Fibroblast of mammary gland (primary cell): ENCODE measurements at regions not wholly inside any gene's neighbourhood (a gene's known extent, or its start where the extent isn't known, plus 50 kb on each side); places are given as distances from the start of the nearest gene placed in this dataset.

ENCODE experiments used
- DNase-seq: peaks from one replicate; pipeline ENCODE4 v3.0.0-alpha.2; 2010; ENCODE audit warnings: low read depth
- H3K4me3 ChIP-seq: 2 replicates; pipeline ENCODE4 v1.5.1; 2011; ENCODE audit warnings: low read depth, mild to moderate bottlenecking, low read length, moderate library complexity; ENCODE audit not compliant: control insufficient read depth
- TF ChIP-seq, protein P1 (sequence below): conservative IDR thresholded peaks from 2 replicates; pipeline ENCODE4 v1.5.1; 2011; ENCODE audit warnings: low read depth, low read length, inconsistent platforms; ENCODE audit not compliant: control insufficient read depth, insufficient read depth

DNA sequence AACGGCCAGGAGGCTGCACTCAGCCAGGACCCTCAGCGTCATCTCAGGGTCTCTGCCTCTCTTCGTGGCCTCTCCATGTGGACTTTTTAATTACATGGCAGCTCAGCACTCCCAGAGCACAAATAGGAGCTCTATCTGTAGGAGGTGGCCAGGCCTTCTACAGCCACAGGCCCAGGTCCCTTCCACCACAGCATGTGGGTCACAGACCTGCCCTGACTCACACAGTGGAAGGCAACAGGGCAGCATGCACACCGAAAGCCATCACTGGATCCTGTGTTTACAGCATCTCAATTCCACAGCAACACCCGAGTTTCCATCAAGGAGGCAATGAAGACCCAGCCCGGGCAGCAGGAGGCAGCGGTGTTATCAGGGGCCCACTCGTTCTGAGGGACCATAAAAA lies 65.8 kb upstream of the CD93 start:
- DNase-seq = peak; percentile 32

DNA sequence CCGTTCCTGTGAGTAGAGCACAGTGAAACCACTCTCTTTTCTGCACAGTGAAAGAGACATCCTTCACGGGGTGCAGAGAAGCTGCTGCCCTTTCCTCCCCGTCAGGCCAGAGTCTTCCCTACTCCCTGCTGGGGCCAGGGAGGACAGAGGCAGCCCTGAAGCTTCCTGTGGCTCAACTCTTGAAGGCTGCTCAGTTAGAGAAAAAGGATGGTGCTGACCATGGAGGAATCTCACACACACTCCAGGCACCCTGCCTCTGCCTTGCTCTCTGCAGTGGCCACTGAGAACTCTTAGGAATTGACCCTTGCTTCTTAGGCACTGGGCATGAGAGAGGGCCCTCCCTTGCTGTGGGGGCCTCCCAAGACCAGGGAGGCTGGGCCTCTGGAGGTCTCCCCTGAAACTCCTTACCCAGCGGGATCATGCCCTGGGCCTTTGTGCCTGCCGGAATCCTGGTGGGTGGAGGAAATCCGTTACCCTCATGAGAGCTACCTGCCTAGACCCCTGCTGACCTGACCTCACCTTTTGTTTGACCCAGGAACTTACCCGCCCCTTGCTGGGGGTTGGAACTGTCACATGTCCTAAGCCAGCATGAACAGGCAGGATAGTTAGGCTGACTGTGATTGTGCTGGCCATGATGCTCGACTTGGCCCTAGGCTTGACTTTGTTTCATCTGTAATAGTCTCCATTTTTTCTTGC lies 65.0 kb upstream of the CD93 start:
- DNase-seq = no peak
- no peak overlapping the region for H3K4me3 ChIP-seq
- TF ChIP-seq, protein P1, sequence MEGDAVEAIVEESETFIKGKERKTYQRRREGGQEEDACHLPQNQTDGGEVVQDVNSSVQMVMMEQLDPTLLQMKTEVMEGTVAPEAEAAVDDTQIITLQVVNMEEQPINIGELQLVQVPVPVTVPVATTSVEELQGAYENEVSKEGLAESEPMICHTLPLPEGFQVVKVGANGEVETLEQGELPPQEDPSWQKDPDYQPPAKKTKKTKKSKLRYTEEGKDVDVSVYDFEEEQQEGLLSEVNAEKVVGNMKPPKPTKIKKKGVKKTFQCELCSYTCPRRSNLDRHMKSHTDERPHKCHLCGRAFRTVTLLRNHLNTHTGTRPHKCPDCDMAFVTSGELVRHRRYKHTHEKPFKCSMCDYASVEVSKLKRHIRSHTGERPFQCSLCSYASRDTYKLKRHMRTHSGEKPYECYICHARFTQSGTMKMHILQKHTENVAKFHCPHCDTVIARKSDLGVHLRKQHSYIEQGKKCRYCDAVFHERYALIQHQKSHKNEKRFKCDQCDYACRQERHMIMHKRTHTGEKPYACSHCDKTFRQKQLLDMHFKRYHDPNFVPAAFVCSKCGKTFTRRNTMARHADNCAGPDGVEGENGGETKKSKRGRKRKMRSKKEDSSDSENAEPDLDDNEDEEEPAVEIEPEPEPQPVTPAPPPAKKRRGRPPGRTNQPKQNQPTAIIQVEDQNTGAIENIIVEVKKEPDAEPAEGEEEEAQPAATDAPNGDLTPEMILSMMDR = no peak

More for the DNA sequence above, 65.8 kb upstream of the CD93 start:
- TF ChIP-seq, protein P1 = no peak
- H3K4me3 ChIP-seq = no peak overlapping the region

DNA sequence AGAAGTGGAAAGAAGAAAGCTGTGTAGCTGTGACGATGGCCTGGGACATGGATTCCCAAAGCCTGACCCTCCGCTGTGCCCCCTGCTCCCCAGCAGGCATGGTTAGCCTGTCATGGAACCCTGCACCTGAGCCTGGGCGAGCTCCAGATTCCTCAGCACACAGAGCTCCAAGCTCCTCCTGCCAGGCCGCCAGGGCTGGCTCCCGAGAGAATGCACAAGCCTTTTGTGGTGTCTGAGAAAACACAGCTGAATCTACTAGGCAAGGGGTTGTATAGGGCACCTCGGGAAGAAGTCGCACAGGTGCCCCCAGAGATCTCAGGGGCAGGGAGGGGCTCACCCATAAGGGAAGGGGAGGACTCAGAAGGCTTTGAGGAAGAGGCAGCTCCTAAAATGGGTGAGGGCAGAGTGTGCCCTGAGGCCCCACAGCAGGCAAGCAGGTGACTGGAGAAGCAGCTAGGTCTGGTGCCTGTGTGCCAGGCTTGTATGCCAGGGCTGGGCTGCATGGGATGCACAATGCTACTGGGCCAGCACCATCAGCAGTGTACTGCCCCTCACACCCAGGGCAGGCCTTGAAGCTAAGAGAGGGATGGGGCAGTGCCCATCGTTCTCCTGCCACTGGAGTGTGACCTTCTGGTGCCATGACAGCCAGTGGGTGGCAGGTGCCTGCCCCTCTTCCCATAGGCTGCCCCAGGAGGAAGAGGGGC lies 64.3 kb upstream of the CD93 start:
- H3K4me3 ChIP-seq = no peak overlapping the region
- TF ChIP-seq, protein P1 = no peak
- no peak for DNase-seq

DNA sequence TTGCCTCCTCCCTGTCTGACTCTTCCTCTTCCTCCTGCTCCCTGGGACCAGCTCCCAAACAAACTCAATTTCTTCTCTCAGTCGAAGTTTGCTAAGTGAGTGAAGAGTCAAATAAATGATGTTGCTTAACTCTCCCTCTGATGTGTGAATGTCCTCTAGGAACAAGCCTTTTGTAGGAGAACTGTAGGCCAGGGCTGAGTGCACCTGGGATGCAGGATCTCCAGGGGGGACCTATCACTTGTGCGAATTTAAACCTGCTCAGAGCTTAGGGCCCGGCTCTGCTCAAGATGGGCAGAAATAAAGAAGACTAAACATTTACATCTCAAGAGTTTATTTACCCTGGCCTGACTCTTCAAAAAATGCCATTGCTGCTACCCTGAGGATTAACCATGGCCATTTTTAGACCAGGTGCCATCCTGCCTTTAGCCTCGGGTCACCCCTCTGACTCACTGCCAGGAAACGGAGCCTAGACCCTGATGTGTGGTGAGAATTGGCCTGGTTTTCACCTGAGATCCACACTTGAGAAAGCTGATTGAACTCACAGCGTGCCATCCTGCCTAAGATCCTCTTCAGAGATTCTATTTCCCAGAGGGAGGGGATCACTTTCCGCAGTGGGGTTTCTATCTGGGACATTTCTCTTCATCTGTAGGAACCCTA lies 63.6 kb upstream of the CD93 start:
- no peak overlapping the region for H3K4me3 ChIP-seq
- TF ChIP-seq, protein P1 = no peak
- DNase-seq = no peak

DNA sequence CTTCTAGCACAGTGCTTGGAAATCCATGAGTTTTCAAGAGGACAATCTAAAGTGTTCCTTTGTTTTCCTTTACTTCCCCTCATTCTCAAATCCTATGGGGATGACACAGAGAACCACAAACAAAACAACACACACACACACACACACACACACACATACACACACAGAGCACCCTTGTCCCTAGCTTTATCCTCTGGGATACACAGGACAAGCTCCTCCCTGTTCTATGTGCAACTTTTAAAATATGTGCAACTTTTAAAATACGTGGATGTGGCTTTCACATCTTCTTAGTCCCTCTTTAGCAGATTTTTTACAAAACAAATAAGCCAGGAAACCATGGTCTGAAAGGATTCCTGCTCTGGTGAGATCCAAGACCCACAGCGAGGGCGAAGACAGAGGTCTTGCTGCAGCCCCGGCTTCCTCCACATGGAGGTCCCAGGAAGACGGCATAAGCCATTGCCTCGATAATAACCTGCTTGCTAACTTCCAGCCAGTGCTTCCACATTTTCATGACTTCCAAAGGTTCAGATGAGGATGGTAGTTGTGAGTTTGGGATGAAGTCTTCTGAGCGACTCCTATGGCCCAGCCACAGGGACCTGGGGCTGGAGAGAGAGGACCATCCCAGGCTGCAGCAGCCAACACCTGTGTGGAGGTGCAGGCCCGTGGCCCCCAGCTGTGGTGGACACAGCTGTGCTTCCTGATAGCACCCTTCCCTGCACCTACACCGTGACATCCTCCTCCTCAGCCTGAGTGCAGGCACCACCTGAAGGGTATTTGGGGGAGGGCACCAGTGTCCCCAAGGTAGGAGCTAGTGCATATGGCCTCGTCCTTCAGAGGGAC lies 62.8 kb upstream of the CD93 start:
- TF ChIP-seq, protein P1 = no peak
- peak; percentile 32 for DNase-seq
- H3K4me3 ChIP-seq = no peak overlapping the region
